MV-4-11 (cell line): ENCODE measurements at regions not wholly inside any gene's neighbourhood (a gene's known extent, or its start where the extent isn't known, plus 50 kb on each side); places are given as distances from the start of the nearest gene placed in this dataset.
A peak's percentile ranks its signal among the peaks of the same experiment; 100 is the strongest.
"Not testable (repeated sequence)": the region's sequence is repeated elsewhere in the genome, so short reads cannot be mapped to it uniquely, and the experiment has no call there.

ENCODE experiments used
- DNase-seq: peaks from one replicate; lab custom pipeline; 2025; lab: John Stamatoyannopoulos, UW

DNA sequence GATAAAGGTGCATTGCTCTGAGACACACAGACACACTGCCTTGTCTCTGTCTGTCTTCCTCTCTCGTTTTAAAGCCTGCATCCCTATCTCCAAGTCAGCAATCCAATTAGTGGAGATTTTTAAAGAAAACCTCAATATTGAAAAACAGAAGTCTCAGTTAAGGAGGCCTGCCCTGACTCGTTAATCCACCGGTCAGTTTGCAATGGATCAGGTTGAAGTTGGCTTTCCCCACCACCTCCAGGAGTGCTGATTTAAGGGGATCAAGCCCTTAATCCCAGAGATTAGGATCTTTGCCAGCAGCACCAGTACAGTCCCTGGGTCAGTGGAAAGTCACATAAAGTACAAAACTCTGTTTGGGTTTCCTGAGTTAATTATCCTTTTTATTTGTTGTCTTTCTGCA lies 271.1 kb upstream of the ASIC2 start:
- no peak for DNase-seq

DNA sequence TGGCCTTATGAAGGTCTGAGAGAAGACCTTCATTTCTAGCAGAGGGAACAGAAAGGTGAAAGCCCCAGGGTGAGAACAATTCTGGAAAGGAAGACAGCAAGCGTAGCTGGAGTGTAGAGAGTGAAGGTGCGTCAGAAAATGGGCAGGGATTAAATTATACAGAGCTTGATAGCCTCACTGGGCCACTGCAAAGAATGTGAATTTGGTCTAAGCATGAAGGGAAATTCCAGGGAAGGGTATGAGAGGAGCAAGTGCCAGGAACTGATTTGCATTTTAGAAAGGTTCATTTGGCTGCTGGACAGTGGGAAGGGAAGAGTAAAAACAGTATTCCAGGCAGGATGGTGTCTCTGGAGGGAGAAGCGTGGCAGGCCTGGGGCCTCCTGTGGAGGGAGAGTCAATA lies 274.1 kb upstream of the ASIC2 start:
- DNase-seq: no peak

DNA sequence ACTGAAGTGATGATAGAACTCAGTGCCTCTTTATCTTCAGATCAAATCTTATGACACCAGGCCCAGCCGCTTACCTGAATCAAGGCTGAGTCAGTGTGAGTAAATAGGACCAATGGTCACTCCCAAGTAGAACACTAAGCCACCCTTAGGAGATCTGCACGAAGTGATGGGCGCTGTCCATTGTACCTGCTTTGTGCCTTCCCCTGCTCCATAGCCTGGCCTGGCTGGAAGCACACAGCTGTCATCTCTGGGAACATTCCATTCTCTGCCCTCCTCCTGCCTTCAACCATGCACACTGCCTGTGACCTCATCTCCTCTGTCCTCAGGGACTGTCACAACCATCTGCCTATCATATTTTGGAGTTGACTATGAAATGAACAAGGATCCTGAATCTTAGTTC lies 279.5 kb upstream of the ASIC2 start:
- no peak for DNase-seq

DNA sequence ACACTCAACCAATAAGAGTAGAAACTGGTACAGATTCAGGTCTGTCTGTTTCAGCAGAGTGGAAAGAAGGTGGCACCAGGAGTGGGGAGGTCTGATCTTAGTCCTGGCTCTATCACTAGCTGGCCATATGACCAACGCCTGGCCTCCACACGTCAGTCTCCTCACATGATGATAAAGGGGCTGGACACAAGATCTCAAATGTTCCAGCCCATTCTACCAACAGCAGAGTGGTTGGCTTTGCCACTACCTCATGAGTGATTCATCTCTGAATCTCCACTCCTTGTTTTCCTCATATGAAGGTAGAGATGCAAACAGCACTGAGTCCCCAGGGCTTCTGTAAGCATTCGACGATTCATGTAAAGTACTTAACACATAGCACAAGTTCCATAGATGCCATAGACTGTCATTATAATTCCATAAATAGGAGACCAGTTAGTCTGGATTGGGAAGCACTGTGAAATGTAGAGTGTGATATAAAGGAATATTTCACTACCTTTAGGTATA lies 281.9 kb upstream of the ASIC2 start:
- no peak for DNase-seq

DNA sequence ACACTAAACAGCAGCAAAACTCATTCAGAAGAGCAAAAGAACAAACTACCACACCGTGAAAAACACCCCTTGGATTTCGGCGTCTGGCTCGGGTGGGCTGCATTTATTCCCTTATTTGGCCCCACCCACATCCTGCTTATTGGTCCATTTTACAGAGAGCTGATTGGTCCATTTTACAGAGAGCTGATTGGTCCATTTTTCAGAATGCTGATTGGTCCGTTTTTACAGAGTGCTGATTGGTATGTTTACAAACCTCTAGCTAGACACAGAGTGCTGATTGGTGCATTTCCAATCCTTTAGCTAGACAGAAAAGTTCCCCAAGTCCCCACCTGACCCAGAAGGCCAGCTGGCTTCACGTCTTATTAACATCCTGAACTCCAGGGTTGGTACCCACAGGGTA lies 286.6 kb upstream of the ASIC2 start:
- DNase-seq: not testable (repeated sequence)

DNA sequence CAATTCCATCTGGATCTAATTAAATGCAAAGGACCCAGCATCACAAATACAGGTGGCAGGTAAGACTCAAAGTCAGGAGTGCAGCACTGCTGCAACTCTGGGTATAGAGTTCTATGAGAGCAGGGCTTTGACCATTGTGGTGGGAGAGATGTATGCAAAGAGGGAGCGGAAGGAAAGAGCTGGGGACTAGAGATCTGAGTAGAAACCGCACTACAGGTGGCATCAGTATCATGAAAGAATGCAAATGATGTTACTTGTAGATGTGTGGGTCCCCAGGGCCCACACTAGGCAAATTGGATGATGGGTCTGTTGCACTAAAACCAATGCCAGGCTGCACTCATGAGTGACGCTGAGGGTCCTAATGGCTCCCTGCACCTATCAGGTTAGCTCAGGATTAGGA lies 287.1 kb upstream of the ASIC2 start:
- DNase-seq: no peak

DNA sequence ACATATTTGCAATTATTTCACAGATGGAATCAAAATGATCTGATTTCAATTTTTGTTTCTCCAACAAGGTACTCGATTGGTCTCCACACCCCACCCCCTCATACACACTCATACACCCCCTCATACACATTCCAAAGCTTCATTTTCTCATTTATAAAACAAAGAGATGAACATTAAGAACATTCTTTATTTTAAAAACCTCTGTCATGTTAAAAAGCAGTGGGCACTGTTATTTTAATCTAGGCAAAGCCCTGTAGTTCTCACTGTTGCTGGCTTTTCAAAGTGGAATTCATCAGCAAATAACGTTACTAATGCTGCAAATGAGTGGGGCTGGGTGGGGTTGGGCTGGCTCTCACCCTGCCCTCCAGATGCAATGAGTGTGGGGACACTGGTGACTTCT lies 289.6 kb upstream of the ASIC2 start:
- DNase-seq: no peak

DNA sequence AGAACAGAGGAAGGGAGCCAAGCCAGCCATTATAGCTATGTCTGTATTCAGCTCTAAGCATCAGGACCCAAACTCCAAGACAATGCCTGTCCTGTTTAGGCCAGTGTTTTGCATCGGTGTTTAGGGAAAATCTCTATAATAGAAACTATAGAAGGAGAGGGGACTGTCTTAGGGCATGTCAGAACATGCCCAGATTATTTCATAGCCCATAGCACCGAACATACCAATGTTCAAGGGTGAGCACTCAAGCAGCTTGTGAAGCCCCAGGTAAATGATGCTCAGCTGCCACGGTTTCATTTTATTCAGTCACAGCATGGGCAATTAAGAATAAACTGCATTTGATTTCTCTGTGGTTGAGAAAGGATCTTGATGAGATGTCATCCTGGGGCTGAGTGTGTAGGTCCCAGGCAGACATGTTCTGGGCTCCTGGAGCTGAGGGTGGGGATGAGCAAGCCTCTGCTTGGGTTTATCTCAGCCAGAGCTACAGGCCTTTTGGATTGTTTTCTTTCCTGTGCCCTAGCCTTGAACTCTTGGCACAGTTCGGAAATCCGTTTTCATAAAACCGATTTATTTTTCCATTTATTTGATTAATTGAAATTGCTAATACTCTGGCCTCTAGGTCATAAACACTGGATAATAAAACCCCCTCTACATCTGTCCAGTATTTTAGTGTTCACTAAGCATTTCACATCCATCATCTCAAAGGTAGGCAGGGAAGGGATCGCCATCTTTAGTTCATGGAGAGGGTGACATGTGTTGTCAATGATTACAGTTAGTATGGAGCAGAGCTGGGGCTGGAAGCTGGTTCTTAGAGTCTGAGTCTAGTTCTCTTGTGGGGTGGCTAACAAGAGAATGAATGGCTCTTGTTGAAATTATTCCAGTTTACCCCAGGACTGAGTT lies 290.7 kb upstream of the ASIC2 start:
- DNase-seq: no peak

DNA sequence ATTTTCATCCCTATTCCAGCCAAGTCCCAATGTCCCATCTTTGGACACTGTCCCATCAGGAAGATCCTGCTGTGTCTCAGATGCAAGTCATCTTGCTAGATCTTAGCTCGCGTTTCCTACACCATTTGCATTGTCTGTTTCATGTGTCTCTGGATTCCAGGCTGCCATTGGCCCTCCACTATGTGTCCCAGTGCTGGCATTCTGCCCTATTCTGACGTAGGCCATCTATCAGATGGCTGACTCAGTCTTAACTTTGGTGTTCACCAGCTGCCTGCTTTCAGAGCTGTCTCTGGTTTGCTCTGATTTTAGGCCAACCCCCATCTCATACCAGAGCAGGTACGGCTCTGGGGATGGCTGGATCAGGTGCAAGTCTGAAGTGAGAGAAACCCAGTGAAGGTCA lies 300.9 kb upstream of the ASIC2 start:
- DNase-seq: no peak

DNA sequence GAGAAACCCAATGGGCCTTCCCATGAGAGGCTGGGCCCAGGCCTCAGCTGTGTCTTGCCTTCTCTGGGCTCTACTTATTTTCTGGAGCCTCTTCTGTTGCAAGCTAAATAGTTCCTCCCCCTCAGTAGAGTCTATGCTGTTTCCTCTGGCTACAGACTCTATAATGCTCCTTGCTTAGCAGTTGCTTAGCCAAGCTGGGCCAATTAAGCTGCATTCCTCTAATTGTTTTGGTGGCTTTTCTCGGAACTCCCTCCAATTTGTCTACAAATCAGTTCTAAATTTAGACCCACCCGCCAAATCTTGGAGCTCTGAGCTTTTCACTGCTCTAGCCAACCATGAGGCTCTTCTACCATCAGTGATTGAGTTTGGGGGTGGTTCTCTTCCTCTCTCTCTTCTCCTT lies 302.7 kb upstream of the ASIC2 start:
- peak; percentile 60 for DNase-seq

DNA sequence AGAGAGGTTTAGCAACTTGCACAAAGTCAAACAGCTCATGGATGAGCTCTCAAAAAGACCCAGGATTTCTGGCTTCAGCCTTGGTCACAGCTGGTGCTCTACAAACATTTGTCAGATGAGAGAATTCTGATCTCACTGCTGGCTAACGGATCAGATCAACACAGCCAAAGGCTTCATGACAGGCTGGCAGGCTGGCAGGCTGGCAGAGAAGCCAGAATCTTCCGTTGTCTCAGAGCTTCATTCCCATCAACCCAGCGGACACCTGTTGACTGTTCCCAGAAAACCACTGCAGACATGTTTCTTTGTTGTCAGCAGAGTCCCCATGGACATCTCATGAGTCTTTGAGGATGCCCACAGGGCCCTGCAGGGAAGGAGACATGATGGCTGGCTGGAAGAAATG lies 303.8 kb upstream of the ASIC2 start:
- no peak for DNase-seq

DNA sequence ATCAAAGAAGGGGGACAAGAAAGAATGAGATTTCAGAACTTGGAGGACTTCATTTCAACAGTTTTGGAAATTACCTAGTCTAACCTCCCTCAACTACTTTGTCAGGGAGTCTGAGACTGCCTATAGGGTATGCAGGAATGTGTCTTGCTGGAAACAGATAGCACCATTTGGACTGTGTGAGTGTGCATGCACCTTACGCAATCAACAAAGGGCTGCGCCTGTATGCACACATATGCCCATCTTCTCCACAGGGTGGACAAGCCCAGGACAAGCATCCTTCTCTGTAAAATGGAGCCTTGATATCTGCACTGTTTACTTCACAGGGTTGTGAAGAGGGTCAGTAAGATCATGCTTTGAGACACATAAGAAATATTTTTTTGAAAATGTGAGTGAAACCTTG lies 305.7 kb upstream of the ASIC2 start:
- no peak for DNase-seq

DNA sequence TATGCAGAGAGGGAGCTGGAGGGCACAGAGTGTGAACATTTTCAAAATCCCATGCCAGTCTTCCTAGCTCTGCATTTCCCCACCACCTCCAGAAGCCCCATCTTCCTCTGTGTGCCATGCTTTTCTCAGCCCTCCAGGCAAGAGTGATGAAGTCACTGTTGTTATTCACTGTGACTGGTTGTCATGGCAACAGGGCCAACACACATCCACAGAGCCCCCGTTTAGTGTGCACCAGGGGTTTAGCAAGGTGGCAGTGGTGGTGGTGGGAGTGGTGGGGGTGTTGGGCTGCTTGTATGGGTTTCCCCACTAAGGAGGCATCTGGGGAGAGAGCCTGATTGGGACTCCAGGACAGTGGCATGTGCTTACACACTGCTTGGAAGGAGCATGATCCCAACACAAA lies 309.9 kb upstream of the ASIC2 start:
- DNase-seq: no peak

DNA sequence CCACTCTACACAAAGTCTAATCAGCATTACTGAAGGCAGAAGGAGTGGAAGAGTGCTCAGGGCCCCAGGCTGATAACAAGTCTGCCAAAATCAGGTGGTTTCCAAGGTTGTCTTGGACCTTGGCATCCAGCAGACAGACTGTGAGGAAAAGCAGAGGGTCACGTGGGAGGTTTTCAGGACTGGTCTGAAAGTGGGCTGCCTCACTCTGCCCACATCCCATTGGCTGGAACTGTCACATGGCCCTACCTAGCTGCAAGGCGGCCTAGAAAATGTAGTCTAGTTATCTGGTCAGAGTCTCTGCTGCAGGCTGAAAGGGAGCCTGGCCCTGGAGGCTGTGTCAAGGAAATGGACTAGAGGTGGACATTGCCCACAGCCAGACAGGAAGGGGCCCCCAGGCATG lies 310.7 kb upstream of the ASIC2 start:
- DNase-seq: no peak

DNA sequence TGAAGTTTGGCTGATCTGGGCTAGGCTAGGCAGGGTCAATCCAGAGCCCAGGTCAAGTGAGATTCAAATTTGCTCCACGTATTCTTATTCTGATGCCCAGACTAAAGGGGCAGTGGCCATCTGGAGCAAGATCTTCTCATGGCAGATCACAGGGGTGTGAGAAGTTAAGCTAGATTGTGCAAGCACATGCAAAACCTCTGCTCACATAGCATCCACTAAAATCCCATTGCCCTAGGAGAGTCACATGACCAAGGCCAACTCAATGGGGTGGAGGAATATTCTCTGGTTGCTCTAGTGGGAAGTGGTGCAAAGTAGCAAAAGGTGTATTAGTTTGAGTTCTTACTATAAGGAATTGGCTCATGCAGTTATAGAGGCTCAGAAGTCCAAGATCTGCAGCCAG lies 318.4 kb upstream of the ASIC2 start:
- DNase-seq: no peak

DNA sequence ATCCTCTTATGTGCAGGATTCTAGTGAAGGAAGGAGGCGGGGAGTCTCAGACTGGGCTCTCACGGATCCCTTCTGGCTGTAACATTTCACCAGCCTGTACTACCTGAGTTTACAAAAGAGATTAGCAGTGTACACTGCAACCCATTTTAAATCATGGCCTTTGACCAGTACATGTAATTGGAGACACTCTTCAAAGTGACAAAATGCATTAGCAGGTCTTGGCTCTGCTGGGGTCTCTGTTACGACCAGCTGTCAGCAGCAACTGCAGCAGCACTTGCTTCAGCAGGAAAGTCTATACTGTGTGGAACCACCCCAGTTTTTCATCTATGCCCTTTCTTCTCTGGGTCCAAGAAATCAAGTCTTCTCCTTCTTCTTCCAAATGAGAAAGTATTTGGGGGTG lies 322.8 kb upstream of the ASIC2 start:
- DNase-seq: no peak

DNA sequence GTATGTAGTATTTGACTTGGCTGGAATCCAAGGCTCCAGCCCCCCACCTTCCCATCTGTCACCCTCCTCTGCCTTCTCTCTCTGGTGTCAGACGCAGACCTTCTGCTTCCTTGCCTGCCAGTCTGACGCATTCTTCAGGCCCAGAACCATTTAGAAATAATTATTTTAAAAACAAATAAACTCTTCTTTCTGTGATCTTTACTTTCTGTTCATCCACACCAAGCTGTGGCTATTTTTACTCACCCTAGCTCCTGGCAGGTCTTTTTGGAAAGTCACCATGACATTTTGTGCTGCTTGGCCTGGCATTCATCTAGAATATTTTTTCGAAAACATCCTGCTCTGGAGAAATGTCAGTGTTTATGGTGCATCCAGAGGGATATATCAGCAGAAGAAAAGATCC lies 330.7 kb upstream of the ASIC2 start:
- no peak for DNase-seq

DNA sequence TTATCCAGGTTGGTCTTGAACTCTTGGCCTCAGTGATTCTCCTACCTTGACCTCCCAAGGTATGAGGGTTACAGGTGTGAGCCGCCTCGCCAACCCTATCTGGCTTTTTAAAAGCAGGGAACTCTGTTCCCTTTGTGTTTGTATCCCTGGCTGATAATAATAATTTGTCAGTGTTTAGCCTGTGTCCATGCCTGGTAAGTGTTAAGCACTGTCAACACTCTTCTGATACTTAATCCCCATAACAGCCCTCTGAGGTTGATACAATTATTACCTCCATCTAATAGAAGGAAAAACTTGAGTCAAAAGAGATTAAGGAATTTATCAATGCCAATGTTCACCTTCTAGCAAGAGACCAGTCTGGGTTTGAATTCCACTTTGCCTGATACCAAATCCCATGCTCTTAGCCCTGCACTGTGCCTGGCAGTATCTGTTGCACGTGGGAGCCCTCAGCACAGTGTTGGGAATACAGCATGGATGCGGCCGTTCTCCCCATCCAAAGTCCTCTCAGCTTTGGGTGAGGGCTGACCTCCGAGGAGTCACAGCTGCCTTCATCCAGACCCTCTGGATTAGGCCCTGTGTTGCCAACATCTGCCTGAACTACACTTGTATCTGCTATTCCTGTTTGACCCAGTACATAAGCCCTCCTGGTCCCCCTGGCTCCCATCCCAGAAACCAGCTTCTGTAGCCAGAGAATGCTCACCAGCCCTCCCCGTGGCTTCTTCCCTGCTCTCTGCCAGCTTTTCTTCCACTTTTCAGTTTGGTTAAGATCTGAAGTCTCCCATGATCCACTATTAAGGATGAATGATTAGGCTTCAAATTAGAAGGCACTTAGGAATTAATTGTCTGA lies 335.6 kb upstream of the ASIC2 start:
- no peak for DNase-seq

DNA sequence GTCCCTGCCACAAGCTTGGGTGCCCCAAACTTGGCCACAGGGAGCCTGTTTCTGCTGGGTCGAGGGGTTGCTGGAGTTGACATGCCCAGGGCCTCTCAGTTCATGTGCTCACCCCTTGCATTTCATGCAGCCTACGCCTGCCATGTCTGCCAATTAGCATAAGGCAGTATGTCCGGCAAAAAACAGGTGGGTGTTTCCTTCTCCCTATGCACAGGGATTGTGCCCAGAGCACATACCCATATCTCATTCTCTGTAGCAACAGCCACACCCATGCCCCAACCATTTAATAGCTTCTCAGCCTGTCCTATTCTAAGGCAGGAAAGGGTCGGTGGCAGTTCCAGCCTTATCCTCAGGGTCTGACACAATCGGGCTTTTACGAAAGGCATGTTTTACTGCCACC lies 340.4 kb upstream of the ASIC2 start:
- no peak for DNase-seq

DNA sequence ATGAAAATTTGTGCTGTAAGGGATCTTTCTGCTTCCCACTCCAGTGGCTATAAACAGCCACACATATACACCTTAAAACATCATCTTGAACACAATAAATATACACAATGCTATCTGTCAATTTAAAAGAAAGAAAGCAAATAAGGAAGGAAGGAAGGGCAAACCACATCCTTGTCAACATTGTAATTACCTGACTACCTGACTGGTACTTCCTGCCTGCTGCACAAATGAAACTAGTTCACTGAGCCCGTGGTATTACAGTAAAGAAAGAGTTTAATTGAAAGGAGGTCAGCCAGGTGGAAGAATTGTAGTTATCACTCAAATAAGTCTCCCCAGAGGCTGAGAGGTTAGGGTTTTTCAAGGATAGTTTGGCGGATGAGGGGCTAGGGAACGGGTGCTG lies 344.4 kb upstream of the ASIC2 start:
- DNase-seq: no peak

DNA sequence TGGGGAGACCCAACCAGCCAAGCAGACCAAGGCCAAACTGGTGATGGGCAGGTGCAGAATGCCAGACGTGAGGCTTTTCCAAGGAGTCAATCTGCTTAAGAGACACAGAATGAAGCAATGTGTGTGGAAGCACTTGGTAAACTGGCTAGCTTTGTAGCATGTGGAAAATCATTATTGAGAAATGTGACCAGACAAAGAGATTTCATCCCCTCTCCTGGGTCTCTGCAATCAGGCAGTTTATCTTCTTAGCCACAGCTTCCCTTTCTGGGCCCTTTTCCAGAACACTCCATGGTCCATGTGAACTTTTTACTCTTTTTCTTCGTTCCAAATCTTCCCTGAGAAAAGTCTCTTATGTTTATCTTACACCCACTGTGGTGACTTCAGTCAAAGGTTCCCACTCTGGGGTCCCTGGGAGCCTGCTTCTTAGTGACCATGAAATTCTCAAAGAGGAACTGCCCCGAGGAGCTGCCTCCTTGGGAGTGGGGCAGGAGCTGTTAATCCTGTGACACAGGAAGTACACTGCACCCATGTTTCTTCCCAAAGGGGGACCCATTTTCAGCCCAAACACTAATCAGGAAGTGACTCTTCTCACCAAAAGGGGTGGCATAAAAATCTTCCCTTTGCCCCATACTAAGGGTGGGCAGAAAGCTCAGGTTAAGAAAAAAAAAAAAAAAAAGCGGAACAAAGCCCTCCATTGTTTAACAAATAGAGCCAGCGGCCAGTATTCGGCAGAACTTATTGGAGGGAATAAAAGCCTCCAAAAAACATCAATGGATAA lies 346.2 kb upstream of the ASIC2 start:
- DNase-seq: peak; percentile 84

DNA sequence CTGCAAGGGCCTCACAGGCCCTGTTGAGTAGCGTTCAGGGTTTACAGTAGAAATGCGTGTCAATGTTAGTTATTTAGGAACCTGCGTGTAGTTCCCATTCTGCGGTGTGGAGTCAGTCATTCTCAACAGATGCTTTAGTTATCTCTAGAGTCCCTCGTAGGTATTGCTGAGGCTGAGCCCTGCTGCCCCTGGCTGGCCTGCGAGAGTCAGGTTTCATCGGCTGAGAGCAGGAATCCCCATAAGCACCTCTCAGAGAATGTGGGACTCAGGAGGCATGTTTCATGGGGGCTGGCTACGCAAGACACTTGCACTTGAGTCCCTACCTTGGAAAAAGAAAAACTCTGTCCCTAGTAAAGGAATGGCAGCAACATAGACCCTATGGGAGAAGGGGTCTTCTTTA lies 347.5 kb upstream of the ASIC2 start:
- no peak for DNase-seq
